NCI-H345 treated with DMSO at 0.1 percent for 48 hours (cell line): ENCODE measurements at regions not wholly inside any gene's neighbourhood (a gene's known extent, or its start where the extent isn't known, plus 50 kb on each side); places are given as distances from the start of the nearest gene placed in this dataset.
"Not testable (repeated sequence)": the region's sequence is repeated elsewhere in the genome, so short reads cannot be mapped to it uniquely, and the experiment has no call there.

Source experiments
- DNase-seq: peaks from one replicate; lab custom pipeline; 2025; ENCODE audit not compliant: unreplicated experiment; lab: John Stamatoyannopoulos, UW

DNA sequence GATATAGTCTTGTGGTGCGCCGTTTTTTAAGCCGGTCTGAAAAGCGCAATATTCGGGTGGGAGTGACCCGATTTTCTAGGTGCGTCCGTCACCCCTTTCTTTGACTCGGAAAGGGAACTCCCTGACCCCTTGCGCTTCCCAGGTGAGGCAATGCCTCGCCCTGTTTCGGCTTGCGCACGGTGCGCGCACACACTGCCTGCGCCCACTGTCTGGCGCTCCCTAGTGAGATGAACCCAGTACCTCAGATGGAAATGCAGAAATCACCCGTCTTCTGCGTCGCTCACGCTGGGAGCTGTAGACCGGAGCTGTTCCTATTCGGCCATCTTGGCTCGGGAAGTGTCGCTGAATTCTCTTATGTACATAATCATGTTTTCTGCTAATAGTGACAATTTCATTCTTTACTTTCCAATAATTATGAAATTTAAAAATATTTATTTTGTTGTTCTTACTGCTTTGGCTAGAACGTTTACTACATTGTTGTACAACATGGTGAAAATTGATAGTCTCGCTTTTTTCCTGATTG lies 61.2 kb upstream of the MINDY3 start:
- DNase-seq: not testable (repeated sequence)

DNA sequence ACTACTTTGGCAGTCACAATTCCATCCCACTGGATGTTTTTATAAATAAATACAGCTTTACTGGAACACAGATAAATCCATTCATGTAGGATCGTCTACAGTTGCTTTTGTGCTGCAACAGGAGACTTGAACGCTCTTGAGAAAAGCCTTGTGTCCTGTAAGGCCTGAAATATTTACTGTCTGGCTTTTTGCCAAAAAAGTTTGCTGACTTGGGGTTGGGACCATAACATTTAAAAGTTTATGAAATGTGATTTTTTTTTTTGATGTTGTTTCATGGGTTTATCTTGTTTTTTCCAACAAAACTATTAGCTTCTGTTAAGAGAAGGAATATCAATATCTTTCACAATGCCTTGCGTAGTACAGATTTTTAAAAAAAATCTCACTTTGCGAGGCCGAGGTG lies 71.1 kb upstream of the MINDY3 start:
- DNase-seq: no peak

DNA sequence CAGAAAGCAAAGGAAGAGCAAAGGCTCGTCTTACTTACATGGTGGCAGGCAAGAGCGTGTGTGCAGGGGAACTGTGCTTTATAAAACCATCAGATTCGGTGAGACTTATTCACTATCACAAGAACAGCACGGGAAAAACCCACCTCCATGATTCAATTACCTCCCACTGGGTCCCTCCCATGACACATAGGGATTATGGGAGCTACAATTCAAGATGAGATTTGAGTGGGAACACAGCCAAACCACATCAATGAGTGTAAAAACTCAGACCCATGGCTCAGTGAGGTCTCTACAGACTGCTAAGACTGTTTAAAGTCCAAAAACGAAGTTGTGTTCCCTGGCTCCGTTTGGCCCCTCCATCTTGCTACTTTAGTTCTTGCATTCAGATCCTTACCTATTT lies 79.2 kb upstream of the MINDY3 start:
- DNase-seq: not testable (repeated sequence)

DNA sequence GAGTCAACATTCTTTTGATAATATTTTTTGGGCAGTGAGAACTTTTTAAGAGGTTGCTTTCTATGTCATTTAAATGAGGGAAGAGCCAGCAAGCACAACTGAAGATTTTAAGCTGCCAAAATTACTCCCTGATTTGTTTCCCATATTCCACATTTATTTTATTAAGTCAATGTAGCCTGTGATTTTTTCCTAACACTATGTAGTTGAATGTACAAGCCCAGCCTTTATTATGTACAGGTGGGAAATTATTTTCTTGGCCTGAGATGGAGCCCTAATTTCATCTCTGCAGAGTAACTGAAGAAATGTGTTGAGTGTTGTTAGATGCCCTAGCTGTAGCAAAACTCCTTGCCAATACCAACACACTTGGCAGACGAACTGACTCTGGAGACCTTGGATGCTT lies 83.1 kb upstream of the MINDY3 start:
- DNase-seq: no peak

DNA sequence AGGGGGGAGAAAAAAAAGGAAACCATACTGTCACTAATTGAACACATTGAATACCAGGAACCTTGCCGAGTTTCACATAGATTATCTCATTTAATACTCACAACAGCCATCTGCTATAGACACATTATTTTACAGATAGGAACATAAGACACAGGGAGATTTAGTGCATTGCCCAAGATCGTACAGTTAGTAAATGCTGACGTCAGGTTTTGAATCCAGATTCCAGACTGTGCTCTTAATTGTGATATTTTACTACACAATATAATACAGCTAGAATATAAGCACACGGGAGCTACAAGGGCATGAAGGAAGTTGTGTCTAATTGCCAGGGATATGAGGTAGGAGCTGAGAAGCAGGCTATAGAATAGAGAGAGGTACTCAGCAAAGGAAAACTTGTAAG lies 93.9 kb upstream of the MINDY3 start:
- no peak for DNase-seq

DNA sequence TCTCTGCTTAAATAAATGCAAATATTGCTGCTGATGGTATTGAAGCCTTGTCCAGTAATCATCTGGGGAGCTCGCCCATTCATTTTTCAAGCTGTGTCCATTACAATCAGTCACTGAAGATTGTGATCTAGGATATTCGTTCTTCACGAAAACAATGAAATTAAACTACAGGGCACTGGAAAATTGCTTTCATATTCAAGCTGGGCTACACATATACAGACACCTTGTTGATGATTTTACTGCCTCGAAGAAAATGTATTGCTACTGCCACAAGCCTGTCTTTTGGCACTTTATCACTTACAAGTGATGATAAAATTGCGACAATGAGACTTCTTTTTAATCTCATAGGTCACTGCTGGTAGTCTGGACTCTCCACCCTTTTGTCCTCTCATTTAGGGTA lies 100.0 kb upstream of the MINDY3 start:
- DNase-seq: no peak

DNA sequence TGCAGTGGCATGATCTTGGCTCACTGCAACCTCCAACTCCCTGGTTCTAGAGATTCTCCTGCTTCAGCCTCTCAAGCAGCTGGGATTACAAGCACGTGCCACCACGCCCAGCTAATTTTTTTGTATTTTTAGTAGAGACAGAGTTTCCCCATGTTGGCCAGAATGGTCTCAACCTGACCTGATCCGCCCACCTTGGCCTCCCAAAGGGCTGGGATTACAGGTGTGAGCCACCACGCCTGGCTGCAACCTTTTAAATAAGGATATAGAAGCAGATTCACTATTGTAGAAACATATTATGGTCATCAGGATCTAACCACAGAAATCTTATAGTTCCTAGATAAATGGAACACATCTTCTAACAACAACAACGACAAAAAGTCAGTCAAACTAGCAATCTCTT lies 112.4 kb upstream of the MINDY3 start:
- not testable (repeated sequence) for DNase-seq

DNA sequence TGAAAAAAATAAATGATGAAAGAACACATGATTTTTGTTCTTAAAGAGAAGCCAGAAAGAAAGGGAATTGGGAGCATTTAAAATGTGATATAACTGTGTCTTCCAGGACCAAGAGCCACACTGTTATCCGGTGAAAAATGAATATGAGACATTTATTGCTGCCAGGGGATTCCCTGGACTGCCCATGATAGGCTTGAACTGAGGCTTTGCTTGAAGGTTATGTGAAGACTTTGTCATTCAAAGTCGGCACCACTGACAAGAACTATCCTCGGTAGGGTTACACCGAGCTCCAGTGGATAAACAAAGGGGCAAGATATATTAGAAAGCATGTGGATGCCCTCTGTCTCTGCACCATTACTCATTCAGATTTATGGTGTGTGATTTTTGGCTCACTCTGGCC lies 125.4 kb upstream of the MINDY3 start:
- DNase-seq: no peak

DNA sequence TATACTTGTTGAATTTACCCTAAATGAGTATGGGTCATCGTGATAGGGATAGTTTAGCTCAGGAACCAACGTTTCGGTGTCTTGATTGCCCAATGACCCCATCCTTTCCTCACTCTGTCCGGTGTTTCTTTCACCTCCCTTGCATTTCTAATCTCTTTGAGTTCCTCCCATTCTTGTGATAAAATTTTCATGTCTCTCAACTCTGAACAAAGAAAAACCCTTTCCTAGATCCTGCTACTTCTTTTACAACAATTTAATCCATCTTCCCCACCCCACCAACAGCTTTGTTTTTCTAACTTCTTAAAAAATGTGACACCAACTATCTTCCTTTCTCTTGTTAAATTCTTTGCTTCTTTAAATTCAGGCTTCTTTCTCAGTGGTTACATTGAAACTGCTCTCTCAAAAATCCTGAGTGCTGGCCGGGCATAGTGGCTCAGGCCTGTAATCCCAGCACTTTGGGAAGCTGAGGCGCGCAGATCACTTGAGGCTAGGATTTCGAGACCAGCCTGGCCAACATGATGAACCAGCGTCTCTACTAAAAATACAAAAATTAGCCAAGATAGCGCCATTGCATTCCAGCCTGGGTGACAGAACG lies 130.3 kb upstream of the MINDY3 start:
- DNase-seq: no peak

DNA sequence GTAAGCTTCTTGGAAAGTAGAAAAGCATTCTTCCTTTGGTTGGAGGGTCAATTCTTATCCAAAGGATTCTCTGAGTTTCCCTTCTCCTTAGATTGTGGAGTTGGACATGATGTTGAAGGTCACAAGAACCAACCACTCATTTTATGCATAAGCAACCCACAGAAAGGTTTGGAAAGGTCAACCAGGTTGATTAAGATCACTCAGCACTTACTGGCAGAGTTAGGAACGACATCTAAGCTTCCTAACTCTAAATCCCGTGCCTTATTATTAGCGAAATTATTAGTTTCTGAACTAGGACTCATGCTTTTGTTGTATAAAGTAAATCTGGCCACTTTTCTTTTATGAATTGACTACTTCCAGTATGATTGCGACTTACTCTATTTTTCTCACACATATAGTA lies 137.0 kb upstream of the MINDY3 start:
- DNase-seq: no peak

DNA sequence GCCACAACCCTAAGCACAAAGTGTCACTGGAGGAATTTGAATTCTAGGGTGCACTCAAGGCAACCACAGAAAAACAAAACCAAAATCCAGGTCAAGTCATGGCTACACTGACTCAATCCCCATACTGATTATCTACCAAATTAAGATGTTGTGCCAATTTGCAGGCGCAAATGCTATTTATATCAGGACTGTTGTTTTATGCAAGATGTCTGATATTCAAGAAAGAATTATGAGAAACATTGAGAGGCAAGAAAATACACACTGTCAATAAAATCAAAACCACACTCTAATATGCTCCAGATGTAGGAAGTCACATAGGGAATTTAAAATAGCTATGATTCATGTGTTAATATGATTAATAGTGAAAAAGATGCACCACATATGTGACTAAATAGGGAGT lies 141.3 kb upstream of the MINDY3 start:
- DNase-seq: no peak

DNA sequence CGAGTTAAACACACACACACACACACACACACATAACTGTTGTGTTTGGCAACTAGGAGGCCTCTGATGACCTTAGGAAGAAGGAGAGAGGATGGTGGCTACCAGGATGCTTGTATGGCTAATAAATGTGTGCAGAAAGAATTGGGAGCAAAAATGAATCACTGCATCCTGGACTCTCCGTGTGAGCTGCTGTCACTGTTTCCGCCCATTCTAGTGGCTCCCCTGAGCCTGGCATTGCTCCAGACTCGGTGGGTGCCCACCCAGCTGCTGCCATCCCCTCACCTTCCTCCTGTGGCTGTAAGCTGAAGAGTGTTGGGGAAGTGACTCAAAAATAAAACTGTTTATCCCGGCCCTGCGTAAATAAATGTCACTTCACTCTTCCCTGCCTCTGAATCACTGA lies 149.5 kb upstream of the MINDY3 start:
- no peak for DNase-seq

DNA sequence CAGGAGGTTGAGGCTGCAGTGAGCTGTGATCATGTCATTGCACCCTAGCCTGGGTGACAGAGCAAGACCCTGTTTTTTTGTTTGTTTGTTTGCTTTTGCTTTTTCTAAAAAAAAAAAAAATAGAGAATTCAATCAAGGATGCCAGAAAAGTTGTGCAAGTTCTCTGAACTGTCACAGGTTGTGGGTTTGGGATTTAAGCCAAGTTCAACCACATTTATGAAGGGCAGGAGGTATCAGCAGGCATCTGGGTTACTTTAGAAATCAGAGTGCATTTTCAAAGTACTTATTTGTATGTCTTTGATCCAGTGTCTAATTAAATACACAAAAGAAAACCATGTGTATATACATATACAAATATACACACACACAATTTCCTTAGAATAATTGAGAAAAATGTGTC lies 151.2 kb upstream of the MINDY3 start:
- no peak for DNase-seq

DNA sequence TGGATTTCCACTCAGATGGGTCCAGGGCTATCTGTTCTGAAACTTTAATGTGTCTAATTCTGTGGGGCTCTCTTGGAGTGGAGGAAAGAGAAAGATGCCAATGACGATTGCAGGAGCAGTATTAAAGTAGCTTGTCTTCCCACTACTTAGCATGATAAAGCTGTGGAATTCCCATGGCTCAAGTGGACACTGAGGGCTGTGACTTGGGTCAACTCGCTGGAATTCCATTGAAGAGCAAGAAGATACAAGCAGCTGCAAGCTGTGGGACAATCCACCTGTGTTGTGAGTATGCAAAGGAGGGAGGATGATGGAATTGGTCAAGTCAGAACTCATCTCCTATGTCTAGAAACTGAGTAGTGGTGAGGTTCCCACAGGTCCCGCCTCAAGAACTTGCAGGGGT lies 154.2 kb upstream of the MINDY3 start:
- no peak for DNase-seq

DNA sequence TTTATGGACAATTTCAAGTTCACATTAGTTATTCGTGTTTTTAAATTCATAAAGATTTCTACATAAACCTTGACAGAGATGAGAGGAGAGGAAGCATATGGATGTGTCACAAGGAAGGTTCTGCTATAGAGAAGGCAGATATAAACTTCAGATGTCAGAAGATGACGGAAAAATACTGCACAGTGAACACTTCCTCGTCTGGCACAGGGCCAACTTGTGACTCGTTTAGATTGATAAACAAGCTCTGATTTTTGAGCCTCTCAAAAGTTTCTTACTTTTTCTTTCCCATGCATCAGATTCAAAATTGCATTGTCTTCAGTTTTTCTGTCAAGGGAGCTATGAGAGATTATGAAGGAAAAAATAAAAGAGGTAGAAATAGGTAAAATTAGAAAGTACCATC lies 156.4 kb upstream of the MINDY3 start:
- DNase-seq: no peak

DNA sequence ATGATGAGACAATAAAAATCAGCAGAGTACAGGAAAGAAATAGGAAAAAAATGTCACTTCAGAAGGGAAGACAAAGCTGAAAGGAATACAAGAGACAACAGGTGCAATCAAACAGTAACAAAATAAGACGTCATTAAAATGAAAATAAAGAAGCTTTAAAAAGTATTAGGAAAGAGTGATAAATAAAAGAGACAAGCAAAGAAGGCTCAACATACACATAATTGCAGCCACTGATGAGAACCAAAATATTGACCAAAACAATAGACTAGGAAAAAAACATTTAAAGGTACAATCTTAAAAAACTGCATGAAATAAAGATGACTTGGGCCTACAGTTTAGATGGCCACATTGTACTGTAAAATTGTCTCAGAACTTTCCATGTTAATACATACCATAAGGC lies 160.5 kb upstream of the MINDY3 start:
- DNase-seq: no peak

DNA sequence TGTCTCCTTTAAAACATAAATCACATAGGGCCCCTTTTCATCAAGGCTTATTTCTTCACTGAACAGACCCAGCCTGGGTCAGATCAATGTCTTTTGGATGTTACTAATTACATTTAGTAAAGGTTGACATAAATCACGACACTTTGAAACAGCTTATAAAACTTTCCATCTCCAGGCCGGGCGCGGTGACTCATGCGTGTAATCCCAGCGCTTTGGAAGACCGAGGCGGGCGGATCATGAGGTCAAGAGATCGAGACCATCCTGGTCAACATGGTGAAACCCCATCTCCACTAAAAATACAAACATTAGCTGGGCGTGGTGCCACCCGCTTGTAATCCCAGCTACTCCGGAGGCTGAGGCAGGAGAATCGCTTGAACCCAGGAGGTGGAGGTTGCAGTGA lies 166.5 kb upstream of the MINDY3 start:
- not testable (repeated sequence) for DNase-seq

DNA sequence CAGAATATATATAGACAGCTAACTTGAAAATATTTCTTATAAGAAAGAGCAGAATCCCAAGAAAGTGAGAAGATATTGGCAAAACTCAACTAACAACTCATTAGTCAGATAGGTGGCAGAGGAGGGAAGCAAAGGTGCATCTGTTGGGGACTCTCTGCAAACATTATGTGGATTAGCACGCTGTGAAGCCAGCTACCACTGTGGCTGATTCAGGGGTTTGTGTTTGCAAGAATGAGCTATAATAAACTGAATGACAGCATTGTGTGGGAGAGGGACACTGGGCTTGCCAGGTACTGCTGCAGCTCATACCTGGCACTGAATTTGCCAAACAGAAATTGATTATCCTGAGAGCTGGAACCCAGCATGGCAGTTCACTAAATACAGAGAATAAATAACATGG lies 170.3 kb upstream of the MINDY3 start:
- DNase-seq: no peak

DNA sequence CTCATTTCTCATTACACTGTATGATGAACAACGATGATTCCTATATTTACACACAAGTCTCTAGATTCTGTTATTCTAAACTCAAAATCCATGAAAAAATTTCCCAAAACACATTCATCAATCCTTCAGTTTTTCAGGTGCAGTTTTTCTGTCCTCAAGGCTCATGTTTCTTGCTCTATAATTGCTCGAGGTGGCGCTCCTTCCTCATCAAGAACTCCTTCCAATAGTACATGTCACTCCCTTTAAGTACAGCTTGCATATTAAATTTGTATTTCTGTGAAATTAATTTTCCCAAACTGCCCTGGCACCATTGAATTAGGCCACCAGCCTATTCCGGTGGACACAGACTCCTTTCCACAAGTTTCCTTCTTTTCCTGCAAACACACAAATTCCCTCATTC lies 188.7 kb upstream of the MINDY3 start:
- no peak for DNase-seq

DNA sequence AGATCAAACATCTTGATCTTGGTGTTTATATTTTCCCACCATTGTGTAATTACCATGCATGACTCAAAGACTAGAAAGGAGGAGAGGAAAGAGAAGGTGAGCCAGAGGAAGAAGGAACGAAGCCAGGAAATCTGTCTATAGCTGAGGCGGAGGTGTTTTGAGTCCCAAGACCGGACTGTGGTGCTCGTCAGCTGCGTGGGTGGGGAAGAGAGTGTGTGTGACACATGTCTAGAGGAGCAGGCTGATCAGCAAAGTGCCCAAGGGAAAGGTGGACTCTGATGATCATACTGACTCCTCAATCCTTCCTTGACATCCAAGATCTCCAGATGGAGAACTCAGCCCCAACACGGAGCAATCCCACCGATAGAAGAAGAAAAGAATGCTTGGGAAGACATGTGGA lies 189.5 kb upstream of the MINDY3 start:
- no peak for DNase-seq

DNA sequence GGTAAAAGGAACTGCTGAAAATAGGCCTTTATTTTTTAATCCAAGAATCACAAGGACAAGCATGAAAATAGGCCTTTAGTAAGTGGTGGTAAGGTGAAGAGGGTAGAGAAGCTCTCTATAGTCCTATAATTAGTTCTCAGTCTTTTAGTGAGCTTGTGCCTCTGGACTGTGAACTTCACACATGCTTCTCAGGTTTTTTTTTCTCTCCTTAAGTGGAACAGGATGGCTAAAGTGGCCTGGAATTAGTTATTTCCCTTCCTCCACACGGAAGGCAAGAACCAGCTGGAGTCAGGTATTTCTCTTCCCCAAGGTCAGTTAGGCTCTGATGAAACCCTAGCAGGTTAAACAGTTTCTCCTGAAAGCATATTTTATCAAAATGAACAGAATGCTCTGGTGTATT lies 203.0 kb upstream of the MINDY3 start:
- no peak for DNase-seq

DNA sequence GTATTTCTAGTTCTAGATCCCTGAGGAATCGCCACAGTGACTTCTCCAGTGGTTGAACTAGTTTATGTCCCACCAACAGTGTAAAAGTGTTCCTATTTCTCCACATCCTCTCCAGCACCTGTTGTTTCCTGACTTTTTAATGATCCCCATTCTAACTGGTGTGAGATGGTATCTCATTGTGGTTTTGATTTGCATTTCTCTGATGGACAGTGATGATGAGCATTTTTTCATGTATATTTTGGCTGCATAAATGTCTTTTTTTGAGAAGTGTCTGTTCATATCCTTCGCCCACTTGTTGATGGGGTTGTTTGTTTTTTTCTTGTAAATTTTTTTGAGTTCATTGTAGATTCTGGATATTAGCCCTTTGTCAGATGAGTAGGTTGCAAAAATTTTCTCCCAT lies 223.2 kb upstream of the MINDY3 start:
- DNase-seq: not testable (repeated sequence)

DNA sequence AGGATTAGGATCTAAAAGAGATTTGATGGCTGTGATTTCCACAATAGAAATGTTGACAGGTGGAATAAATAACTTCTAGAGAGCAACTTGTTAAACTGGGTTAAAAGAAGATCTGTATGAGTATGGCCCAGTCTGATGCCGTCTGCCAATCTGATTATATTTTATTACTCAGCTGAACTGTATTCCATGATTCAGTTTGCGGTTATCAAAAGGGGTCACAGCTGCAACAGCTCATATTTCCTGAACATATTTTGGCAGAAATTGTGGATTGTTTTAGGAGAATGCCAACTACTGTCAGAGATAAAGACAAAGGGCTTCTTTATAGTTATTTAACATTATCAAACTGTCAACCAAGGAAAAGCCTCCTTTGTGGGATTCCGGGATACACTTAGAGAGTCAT lies 244.8 kb upstream of the MINDY3 start:
- no peak for DNase-seq
